ENCODE measurements at regions not wholly inside any gene's neighbourhood (a gene's known extent, or its start where the extent isn't known, plus 50 kb on each side); places are given as distances from the start of the nearest gene placed in this dataset.
"Not testable (repeated sequence)": the region's sequence is repeated elsewhere in the genome, so short reads cannot be mapped to it uniquely, and the experiment has no call there.

GRCh38 chr2:238512247-238512867 lies 85.6 kb downstream of the ASB1 start:
- DNase-seq (ENCODE audit: low spot score) = no peak
- Histone ChIP-seq H3K36me3 (ENCODE audit: insufficient read depth, low read length) (no peaks in the 10 kb centered on the region), H3K79me2 (ENCODE audit: insufficient read depth, low read depth, low read length) (no peaks in the 10 kb centered on the region), H4K20me1 (ENCODE audit: insufficient read depth, low read length) (no peaks in the 10 kb centered on the region), H3K4me1 (ENCODE audit: insufficient read depth, low read length, poor library complexity, severe bottlenecking) (no peaks in the 10 kb centered on the region), H3K4me3 (ENCODE audit: low read depth, low read length, poor library complexity, severe bottlenecking) (no peak overlapping the region), H2AFZ (ENCODE audit: low read length) (no peak overlapping the region), H3K9me3 (ENCODE audit: low read length) (no peaks in the 10 kb centered on the region), H3K4me2 (ENCODE audit: low read length) (no peak overlapping the region), H3K9me2 (ENCODE audit: insufficient read depth, low read length) (no peaks in the 10 kb centered on the region), H3K27ac (ENCODE audit: low read depth, low read length, poor library complexity, severe bottlenecking) (no peak overlapping the region)
- intact Hi-C loops (cut with micrococcal nuclease; ENCODE audit: unreplicated experiment) = no loop called here
- POLR2A ChIA-PET = no interaction called here
- BruUV-seq (replicated peaks) = no TSS peak
- CTCF ChIA-PET (ENCODE audit: unreplicated experiment) = no interaction called here
- TF ChIP-seq CTCF (conservative IDR thresholded peaks at IDR 0.05; ENCODE audit: low read length) (no peak), EZH2phosphoT487 (IDR thresholded peaks at IDR 0.05; ENCODE audit: borderline replicate concordance, low read depth, low read length) (no peak)

GRCh38 chr2:238513346-238513745 lies 86.6 kb downstream of the ASB1 start:
- no peaks in the 10 kb centered on the region for H3K79me2 ChIP-seq (ENCODE audit: insufficient read depth, low read depth, low read length)
- H3K4me1 ChIP-seq (ENCODE audit: insufficient read depth, low read length, poor library complexity, severe bottlenecking) = no peaks in the 10 kb centered on the region
- H3K4me3 ChIP-seq (ENCODE audit: low read depth, low read length, poor library complexity, severe bottlenecking) = no peak overlapping the region
- no peak for TF ChIP-seq EZH2phosphoT487 (IDR thresholded peaks at IDR 0.05; ENCODE audit: borderline replicate concordance, low read depth, low read length)
- peak; percentile 82 for TF ChIP-seq CTCF (conservative IDR thresholded peaks at IDR 0.05; ENCODE audit: low read length)
- no peak overlapping the region for H3K4me2 ChIP-seq (ENCODE audit: low read length)
- no peaks in the 10 kb centered on the region for H3K9me2 ChIP-seq (ENCODE audit: insufficient read depth, low read length)
- no peaks in the 10 kb centered on the region for H4K20me1 ChIP-seq (ENCODE audit: insufficient read depth, low read length)
- H2AFZ ChIP-seq (ENCODE audit: low read length) = no peak overlapping the region
- no peak overlapping the region for H3K27ac ChIP-seq (ENCODE audit: low read depth, low read length, poor library complexity, severe bottlenecking)
- no peaks in the 10 kb centered on the region for H3K36me3 ChIP-seq (ENCODE audit: insufficient read depth, low read length)
- peak; percentile 51 for DNase-seq (ENCODE audit: low spot score)
- POLR2A ChIA-PET = no interaction called here
- BruUV-seq (replicated peaks) = no TSS peak
- CTCF ChIA-PET (ENCODE audit: unreplicated experiment) = no interaction called here
- H3K9me3 ChIP-seq (ENCODE audit: low read length) = no peaks in the 10 kb centered on the region
- intact Hi-C loops (cut with micrococcal nuclease; ENCODE audit: unreplicated experiment) = no loop called here

- CTCF ChIA-PET (ENCODE audit: unreplicated experiment); DNase-seq (ENCODE audit: low spot score); BruUV-seq (replicated peaks); H3K4me2 ChIP-seq (ENCODE audit: low read length); H2AFZ ChIP-seq (ENCODE audit: low read length); H3K27ac ChIP-seq (ENCODE audit: low read depth, low read length, poor library complexity, severe bottlenecking); H3K4me3 ChIP-seq (ENCODE audit: low read depth, low read length, poor library complexity, severe bottlenecking); H3K4me1 ChIP-seq (ENCODE audit: insufficient read depth, low read length, poor library complexity, severe bottlenecking); H4K20me1 ChIP-seq (ENCODE audit: insufficient read depth, low read length); H3K36me3 ChIP-seq (ENCODE audit: insufficient read depth, low read length); H3K9me3 ChIP-seq (ENCODE audit: low read length); H3K9me2 ChIP-seq (ENCODE audit: insufficient read depth, low read length); intact Hi-C loops (cut with micrococcal nuclease; ENCODE audit: unreplicated experiment); H3K79me2 ChIP-seq (ENCODE audit: insufficient read depth, low read depth, low read length): not testable (repeated sequence)
- POLR2A ChIA-PET = interaction anchor here (0.5 kb wide), 1 partner anchor 42 kb away, joined by 3 read pairs; no protein-coding TSS in a partner anchor
Observed at GRCh38 chr2:238514024-238514423, 87.3 kb downstream of the ASB1 start.

All from OCI-LY7 (cell line).